ENCODE measurements at regions not wholly inside any gene's neighbourhood (a gene's known extent, or its start where the extent isn't known, plus 50 kb on each side); places are given as distances from the start of the nearest gene placed in this dataset.

DNA sequence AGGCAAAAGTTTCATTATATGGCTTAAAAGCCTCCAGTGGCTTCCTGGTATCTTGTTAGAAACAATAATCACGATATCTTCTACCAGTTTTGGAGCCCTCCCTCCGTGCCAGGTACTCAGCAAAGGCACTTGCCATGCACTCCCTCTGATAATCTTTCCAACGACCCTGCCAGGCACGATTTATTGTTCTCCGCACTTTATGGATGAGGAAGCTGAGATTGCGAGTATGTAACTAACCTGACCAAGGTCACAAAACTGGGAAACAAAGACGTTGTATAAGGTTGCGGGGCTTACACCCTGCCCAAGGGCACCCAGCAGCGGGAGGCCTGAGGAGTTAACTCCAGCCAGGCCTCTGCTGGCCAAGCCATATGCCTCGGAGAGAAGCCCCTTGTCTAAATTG, 218.1 kb downstream of the SNX19 start:
- intact Hi-C loops (cut with DNase I): no loop called here
- Histone ChIP-seq H3K27ac (no peak overlapping the region), H3K4me3 (no peak overlapping the region), H3K9me3 (no peaks in the 10 kb centered on the region), H3K36me3 (replicated peaks in 1 of 2; ENCODE audit: insufficient read depth in 1 of 2, low read depth in 2 of 2) (no peaks in the 10 kb centered on the region), H3K4me1 (no peaks in the 10 kb centered on the region), H3K27me3 (no peaks in the 10 kb centered on the region)
- TF ChIP-seq, protein P1, sequence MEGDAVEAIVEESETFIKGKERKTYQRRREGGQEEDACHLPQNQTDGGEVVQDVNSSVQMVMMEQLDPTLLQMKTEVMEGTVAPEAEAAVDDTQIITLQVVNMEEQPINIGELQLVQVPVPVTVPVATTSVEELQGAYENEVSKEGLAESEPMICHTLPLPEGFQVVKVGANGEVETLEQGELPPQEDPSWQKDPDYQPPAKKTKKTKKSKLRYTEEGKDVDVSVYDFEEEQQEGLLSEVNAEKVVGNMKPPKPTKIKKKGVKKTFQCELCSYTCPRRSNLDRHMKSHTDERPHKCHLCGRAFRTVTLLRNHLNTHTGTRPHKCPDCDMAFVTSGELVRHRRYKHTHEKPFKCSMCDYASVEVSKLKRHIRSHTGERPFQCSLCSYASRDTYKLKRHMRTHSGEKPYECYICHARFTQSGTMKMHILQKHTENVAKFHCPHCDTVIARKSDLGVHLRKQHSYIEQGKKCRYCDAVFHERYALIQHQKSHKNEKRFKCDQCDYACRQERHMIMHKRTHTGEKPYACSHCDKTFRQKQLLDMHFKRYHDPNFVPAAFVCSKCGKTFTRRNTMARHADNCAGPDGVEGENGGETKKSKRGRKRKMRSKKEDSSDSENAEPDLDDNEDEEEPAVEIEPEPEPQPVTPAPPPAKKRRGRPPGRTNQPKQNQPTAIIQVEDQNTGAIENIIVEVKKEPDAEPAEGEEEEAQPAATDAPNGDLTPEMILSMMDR (IDR thresholded peaks at IDR 0.05): no peak
- TF ChIP-seq POLR2A (IDR thresholded peaks at IDR 0.05): no peak
- DNase-seq (no peak), ATAC-seq (no peak)
- WGBS, 2 donors: 47 to 66% methylated on average over 10 of the region's 10 CpGs

DNA sequence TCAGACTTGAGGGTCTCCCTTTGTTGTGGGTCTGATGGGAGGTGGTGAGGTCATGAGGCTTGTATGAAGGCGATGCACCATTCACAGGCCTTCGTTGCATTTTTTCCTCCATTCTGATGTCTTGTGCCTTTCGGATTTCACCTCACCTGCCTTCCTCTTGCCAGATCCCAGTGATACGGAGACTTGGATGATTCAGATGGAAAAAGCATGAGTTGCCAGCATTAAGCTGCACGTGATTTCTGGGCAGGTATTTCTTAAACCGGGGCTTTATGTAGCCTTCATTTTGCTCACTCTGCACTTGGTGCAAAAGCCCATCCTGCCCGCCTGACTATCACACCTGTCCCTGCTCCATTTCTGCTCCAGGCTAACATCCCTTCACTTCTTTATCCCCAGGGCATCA, 216.7 kb downstream of the SNX19 start:
- DNase-seq (no peak), ATAC-seq (no peak)
- Histone ChIP-seq H3K27me3 (no peaks in the 10 kb centered on the region), H3K36me3 (replicated peaks in 1 of 2; ENCODE audit: insufficient read depth in 1 of 2, low read depth in 2 of 2) (no peaks in the 10 kb centered on the region), H3K9me3 (no peaks in the 10 kb centered on the region), H3K4me3 (no peak overlapping the region), H3K27ac (no peak overlapping the region), H3K4me1 (no peaks in the 10 kb centered on the region)
- 70 to 84% methylated on average over 7 of the region's 7 CpGs for WGBS, 2 donors
- intact Hi-C loops (cut with DNase I): no loop called here
- no peak for TF ChIP-seq POLR2A (IDR thresholded peaks at IDR 0.05)
- TF ChIP-seq, protein P1 (IDR thresholded peaks at IDR 0.05): no peak

DNA sequence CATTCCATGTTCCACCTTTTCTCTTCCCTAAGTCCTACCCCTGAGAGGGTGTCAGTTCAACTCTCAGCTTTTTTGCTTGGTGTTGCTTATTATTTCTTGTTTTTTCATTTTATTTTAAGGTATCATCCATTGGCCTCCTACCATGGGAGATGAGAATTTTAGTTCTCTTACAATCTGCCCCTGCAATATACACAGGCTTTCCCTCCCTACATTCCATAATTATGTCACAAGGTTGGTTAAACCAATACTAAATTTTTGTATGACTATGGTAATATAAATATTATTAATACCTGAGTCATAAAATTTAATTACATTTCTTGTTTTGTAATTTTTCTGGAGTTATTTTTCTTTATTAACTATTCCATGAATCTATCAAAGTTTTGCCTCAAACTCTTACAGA, 216.2 kb downstream of the SNX19 start:
- TF ChIP-seq, protein P1 (IDR thresholded peaks at IDR 0.05): no peak
- TF ChIP-seq POLR2A (IDR thresholded peaks at IDR 0.05): no peak
- intact Hi-C loops (cut with DNase I): no loop called here
- ATAC-seq: no peak

DNA sequence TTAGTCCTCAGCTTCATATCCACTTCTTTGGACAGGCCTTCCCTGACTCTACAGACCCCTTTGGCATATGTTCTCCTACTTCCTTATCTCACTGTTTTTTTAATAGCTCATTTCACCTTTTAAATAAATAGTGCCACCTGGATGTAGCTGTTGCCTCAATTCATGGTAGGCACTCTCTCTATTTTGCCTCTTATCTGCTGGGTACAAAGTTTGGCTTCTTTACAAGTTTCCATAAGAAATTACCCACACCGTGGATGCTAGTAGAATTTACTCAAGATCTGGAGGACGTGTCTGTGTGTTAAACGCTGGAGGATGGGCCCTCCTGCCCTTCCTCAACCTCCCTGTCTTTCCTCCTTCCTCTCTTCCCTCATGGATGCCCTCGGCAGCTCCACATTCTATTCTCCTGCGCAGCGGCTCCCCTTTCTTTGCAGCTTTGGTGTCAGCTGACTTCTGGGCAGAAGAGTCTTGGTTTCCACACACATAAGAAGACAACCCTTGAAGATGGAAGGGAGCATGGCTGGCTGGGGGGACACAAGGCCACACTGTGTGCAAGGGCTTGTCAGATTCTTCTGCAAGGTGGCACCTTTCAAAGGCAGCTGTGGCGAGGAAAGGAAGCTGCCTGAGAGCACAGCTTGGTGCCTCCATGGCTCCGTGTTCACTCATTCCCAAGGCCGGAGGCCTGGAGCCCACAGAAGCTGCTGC, 212.6 kb downstream of the SNX19 start:
- Histone ChIP-seq H3K4me3 (no peak overlapping the region), H3K27me3 (no peaks in the 10 kb centered on the region), H3K27ac (no peak overlapping the region), H3K9me3 (no peaks in the 10 kb centered on the region), H3K36me3 (replicated peaks in 1 of 2; ENCODE audit: insufficient read depth in 1 of 2, low read depth in 2 of 2) (no peaks in the 10 kb centered on the region), H3K4me1 (no peaks in the 10 kb centered on the region)
- WGBS, 2 donors: 68 to 69% methylated on average over 9 of the region's 9 CpGs
- intact Hi-C loops (cut with DNase I): no loop called here
- no peak for TF ChIP-seq POLR2A (IDR thresholded peaks at IDR 0.05)
- TF ChIP-seq, protein P1 (IDR thresholded peaks at IDR 0.05): no peak
- ATAC-seq (no peak), DNase-seq (no peak)

More for the DNA sequence above, 216.2 kb downstream of the SNX19 start:
- H3K9me3 ChIP-seq: no peaks in the 10 kb centered on the region
- H3K27me3 ChIP-seq: no peaks in the 10 kb centered on the region
- DNase-seq: no peak
- H3K4me3 ChIP-seq: no peak overlapping the region
- H3K36me3 ChIP-seq (replicated peaks in 1 of 2; ENCODE audit: insufficient read depth in 1 of 2, low read depth in 2 of 2): no peaks in the 10 kb centered on the region
- no peaks in the 10 kb centered on the region for H3K4me1 ChIP-seq
- no peak overlapping the region for H3K27ac ChIP-seq
